ENCODE measurements at regions not wholly inside any gene's neighbourhood (a gene's known extent, or its start where the extent isn't known, plus 50 kb on each side); places are given as distances from the start of the nearest gene placed in this dataset.

DNA sequence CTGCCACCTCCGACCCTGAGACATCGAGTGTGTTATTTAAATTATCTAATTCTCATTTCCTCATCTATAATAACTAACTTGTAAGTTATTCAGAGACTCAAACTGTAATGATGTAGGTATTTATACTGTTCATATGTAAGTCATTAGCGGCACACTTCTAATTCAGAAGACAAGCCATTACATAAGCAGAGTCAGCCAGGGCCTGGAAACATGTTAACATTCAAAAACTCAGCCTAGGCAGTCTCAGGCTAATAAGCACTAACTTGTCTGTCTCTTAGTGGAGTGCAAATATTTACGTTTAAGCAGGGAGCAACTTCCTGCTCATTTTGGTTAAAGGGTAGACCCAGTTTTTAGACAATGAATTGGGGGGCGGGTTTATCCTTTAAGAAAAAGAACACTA lies 598.4 kb downstream of the ACTL7B start:
- intact Hi-C loops (cut with micrococcal nuclease) = no loop called here
- ChIA-PET CTCF (interaction anchor here (1.1 kb wide), 1 partner anchor 773 kb away, joined by 3 read pairs; no protein-coding TSS in a partner anchor), POLR2A (no interaction called here), RAD21 (ENCODE audit: low non-redundant PET in 1 of 2, low total read pairs in 2 of 2, uncharacterized antibody in 2 of 2, unreplicated experiment in 2 of 2) (no interaction called here)
- BruUV-seq (replicated peaks) = no TSS peak
- DNase-seq (ENCODE audit: low read depth, low spot score) (no peak), ATAC-seq (no peak)
- H3K9me3 ChIP-seq (ENCODE audit: control insufficient read depth in 1 of 2, insufficient read depth in 1 of 2, low read depth in 1 of 2, low read length in 2 of 2) = no peaks in the 10 kb centered on the region
- no peak overlapping the region for H3K27ac ChIP-seq (ENCODE audit: low read depth, low read length)
- TF ChIP-seq SIN3A (IDR thresholded peaks at IDR 0.05; ENCODE audit: low read depth) (no peak), SP1 (IDR thresholded peaks at IDR 0.05; ENCODE audit: low read depth) (no peak), CEBPB (IDR thresholded peaks at IDR 0.05; ENCODE audit: low read depth) (no peak), ZNF274 (IDR thresholded peaks at IDR 0.05; ENCODE audit: low read depth, low read length) (no peak), JUND (IDR thresholded peaks at IDR 0.05) (no peak), EZH2phosphoT487 (IDR thresholded peaks at IDR 0.05; ENCODE audit: borderline replicate concordance) (no peak), ZFX (IDR thresholded peaks at IDR 0.05) (no peak), ATF3 (IDR thresholded peaks at IDR 0.05) (no peak), EZH2 (IDR thresholded peaks at IDR 0.05) (no peak), YY1 (IDR thresholded peaks at IDR 0.05; ENCODE audit: extremely low read depth, insufficient replicate concordance, low read depth, low read length) (no peak), TCF7L2 (IDR thresholded peaks at IDR 0.05; ENCODE audit: borderline replicate concordance, extremely low read depth, insufficient read depth, insufficient read length) (no peak), RAD21 (IDR thresholded peaks at IDR 0.05; ENCODE audit: low read depth) (no peak), SRF (IDR thresholded peaks at IDR 0.05; ENCODE audit: low read depth) (no peak), ELF1 (IDR thresholded peaks at IDR 0.05; ENCODE audit: borderline replicate concordance, low read depth) (no peak), CBX3 (IDR thresholded peaks at IDR 0.05; ENCODE audit: low read depth) (no peak), POLR2A (IDR thresholded peaks at IDR 0.05; ENCODE audit: borderline replicate concordance, extremely low read depth, insufficient read depth, insufficient read length) (no peak), POLR2AphosphoS5 (IDR thresholded peaks at IDR 0.05; ENCODE audit: low read depth, low read length) (no peak), REST (IDR thresholded peaks at IDR 0.05; ENCODE audit: low read depth) (no peak)
- TF ChIP-seq, protein P1, sequence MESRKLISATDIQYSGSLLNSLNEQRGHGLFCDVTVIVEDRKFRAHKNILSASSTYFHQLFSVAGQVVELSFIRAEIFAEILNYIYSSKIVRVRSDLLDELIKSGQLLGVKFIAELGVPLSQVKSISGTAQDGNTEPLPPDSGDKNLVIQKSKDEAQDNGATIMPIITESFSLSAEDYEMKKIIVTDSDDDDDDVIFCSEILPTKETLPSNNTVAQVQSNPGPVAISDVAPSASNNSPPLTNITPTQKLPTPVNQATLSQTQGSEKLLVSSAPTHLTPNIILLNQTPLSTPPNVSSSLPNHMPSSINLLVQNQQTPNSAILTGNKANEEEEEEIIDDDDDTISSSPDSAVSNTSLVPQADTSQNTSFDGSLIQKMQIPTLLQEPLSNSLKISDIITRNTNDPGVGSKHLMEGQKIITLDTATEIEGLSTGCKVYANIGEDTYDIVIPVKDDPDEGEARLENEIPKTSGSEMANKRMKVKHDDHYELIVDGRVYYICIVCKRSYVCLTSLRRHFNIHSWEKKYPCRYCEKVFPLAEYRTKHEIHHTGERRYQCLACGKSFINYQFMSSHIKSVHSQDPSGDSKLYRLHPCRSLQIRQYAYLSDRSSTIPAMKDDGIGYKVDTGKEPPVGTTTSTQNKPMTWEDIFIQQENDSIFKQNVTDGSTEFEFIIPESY (IDR thresholded peaks at IDR 0.05; ENCODE audit: extremely low read depth, insufficient replicate concordance, low read length) = no peak
- TF ChIP-seq, protein P2, sequence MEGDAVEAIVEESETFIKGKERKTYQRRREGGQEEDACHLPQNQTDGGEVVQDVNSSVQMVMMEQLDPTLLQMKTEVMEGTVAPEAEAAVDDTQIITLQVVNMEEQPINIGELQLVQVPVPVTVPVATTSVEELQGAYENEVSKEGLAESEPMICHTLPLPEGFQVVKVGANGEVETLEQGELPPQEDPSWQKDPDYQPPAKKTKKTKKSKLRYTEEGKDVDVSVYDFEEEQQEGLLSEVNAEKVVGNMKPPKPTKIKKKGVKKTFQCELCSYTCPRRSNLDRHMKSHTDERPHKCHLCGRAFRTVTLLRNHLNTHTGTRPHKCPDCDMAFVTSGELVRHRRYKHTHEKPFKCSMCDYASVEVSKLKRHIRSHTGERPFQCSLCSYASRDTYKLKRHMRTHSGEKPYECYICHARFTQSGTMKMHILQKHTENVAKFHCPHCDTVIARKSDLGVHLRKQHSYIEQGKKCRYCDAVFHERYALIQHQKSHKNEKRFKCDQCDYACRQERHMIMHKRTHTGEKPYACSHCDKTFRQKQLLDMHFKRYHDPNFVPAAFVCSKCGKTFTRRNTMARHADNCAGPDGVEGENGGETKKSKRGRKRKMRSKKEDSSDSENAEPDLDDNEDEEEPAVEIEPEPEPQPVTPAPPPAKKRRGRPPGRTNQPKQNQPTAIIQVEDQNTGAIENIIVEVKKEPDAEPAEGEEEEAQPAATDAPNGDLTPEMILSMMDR (IDR thresholded peaks at IDR 0.05 in 2 of 3, conservative IDR thresholded peaks at IDR 0.05 in 1 of 3; ENCODE audit: borderline replicate concordance in 1 of 3, insufficient read depth in 1 of 3, low read depth in 2 of 3, low read length in 2 of 3) = no peak
- no peak overlapping the region for H3K4me2 ChIP-seq (ENCODE audit: low read length)
- H3K9me2 ChIP-seq (ENCODE audit: insufficient read depth) = no peaks in the 10 kb centered on the region
- H3K79me2 ChIP-seq (ENCODE audit: insufficient read depth, low read length) = no peaks in the 10 kb centered on the region
- peak overlapping the region; percentile 51 for H2AFZ ChIP-seq (ENCODE audit: low read depth, low read length, poor library complexity, severe bottlenecking)
- H3K36me3 ChIP-seq (ENCODE audit: control insufficient read depth in 1 of 2, insufficient read depth in 2 of 2, low read length in 2 of 2) = no peaks in the 10 kb centered on the region
- no peaks in the 10 kb centered on the region for H3K27me3 ChIP-seq (ENCODE audit: insufficient read depth, low read length)
- no peaks in the 10 kb centered on the region for H4K20me1 ChIP-seq (ENCODE audit: insufficient read depth)
- H3K4me3 ChIP-seq (replicated peaks in 1 of 2; ENCODE audit: low read depth in 1 of 2, low read length in 2 of 2) = no peak overlapping the region
- no peaks in the 10 kb centered on the region for H3K4me1 ChIP-seq (ENCODE audit: control insufficient read depth in 1 of 2, insufficient read depth in 2 of 2, low read length in 2 of 2)
- no peak overlapping the region for H3K9ac ChIP-seq (ENCODE audit: low read length)

All from HCT116 (cell line).